ENCODE measurements at regions not wholly inside any gene's neighbourhood (a gene's known extent, or its start where the extent isn't known, plus 50 kb on each side); places are given as distances from the start of the nearest gene placed in this dataset.

DNA sequence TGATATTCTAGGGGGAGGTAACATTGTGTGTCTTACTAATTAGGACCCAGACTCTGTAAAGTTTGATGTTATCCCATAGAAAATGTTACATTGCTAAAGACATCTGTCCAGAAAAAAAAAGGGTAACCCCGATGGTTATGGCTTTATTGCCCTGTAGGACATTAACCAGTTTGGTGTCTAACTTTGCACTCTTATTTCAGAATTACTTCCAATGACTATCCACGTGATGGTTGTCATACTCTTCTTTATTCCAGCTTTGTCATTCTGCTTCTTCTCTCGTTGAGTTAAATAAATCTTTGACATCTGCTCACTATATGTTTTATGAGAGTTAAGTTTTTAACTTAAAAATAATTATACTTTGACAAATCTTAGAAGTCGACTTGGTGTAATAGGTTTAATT lies 180.4 kb upstream of the ANKRD55 start:
- TF ChIP-seq EZH2 (IDR thresholded peaks at IDR 0.05; ENCODE audit: borderline replicate concordance, insufficient read depth, low read length, poor library complexity, severe bottlenecking) (no peak), RAD21 (conservative IDR thresholded peaks at IDR 0.05) (no peak), SMC3 (conservative IDR thresholded peaks at IDR 0.05; ENCODE audit: poor library complexity) (no peak), EP300 (conservative IDR thresholded peaks at IDR 0.05; ENCODE audit: poor library complexity, severe bottlenecking) (no peak), POLR2AphosphoS5 (IDR thresholded peaks at IDR 0.05) (no peak), TAF1 (IDR thresholded peaks at IDR 0.05; ENCODE audit: low read depth) (no peak), MXI1 (conservative IDR thresholded peaks at IDR 0.05; ENCODE audit: poor library complexity, severe bottlenecking) (no peak)
- TF ChIP-seq, protein P1, sequence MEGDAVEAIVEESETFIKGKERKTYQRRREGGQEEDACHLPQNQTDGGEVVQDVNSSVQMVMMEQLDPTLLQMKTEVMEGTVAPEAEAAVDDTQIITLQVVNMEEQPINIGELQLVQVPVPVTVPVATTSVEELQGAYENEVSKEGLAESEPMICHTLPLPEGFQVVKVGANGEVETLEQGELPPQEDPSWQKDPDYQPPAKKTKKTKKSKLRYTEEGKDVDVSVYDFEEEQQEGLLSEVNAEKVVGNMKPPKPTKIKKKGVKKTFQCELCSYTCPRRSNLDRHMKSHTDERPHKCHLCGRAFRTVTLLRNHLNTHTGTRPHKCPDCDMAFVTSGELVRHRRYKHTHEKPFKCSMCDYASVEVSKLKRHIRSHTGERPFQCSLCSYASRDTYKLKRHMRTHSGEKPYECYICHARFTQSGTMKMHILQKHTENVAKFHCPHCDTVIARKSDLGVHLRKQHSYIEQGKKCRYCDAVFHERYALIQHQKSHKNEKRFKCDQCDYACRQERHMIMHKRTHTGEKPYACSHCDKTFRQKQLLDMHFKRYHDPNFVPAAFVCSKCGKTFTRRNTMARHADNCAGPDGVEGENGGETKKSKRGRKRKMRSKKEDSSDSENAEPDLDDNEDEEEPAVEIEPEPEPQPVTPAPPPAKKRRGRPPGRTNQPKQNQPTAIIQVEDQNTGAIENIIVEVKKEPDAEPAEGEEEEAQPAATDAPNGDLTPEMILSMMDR (IDR thresholded peaks at IDR 0.05; ENCODE audit: poor library complexity, severe bottlenecking), result no peak
- TF ChIP-seq, protein P2, sequence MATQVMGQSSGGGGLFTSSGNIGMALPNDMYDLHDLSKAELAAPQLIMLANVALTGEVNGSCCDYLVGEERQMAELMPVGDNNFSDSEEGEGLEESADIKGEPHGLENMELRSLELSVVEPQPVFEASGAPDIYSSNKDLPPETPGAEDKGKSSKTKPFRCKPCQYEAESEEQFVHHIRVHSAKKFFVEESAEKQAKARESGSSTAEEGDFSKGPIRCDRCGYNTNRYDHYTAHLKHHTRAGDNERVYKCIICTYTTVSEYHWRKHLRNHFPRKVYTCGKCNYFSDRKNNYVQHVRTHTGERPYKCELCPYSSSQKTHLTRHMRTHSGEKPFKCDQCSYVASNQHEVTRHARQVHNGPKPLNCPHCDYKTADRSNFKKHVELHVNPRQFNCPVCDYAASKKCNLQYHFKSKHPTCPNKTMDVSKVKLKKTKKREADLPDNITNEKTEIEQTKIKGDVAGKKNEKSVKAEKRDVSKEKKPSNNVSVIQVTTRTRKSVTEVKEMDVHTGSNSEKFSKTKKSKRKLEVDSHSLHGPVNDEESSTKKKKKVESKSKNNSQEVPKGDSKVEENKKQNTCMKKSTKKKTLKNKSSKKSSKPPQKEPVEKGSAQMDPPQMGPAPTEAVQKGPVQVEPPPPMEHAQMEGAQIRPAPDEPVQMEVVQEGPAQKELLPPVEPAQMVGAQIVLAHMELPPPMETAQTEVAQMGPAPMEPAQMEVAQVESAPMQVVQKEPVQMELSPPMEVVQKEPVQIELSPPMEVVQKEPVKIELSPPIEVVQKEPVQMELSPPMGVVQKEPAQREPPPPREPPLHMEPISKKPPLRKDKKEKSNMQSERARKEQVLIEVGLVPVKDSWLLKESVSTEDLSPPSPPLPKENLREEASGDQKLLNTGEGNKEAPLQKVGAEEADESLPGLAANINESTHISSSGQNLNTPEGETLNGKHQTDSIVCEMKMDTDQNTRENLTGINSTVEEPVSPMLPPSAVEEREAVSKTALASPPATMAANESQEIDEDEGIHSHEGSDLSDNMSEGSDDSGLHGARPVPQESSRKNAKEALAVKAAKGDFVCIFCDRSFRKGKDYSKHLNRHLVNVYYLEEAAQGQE (IDR thresholded peaks at IDR 0.05; ENCODE audit: borderline replicate concordance), result no peak
